Uterus (tissue), 3 donors: ENCODE measurements at regions not wholly inside any gene's neighbourhood (a gene's known extent, or its start where the extent isn't known, plus 50 kb on each side); places are given as distances from the start of the nearest gene placed in this dataset.

Experiments
- DNase-seq, 2 donors: peaks; one replicate each; pipeline ENCODE4 v3.0.0-alpha.2; 2019 to 2020
- H3K27ac ChIP-seq, 2 donors: fragments of 200-600 bp; sonication (generic); 1 replicate in 1 of 2; 2 replicates in 1 of 2; pipeline ENCODE4 v1.5.1; 2016 to 2018
- H3K27me3 ChIP-seq, 2 donors: fragments of 200-600 bp; sonication (generic); one replicate each; pipeline ENCODE4 v1.5.1; 2018 to 2019; ENCODE audit warnings: control low read depth in 1 of 2
- H3K36me3 ChIP-seq, 2 donors: fragments of 200-600 bp; sonication (generic); one replicate each; pipeline ENCODE4 v1.5.1; 2019; ENCODE audit warnings: control low read depth in 1 of 2
- H3K4me1 ChIP-seq, 2 donors: fragments of 200-600 bp; sonication (generic); one replicate each; pipeline ENCODE4 v1.5.1; 2018 to 2019; ENCODE audit warnings: control low read depth in 1 of 2
- H3K4me3 ChIP-seq, 2 donors: fragments of 200-600 bp; sonication (generic); 1 replicate in 1 of 2; 2 replicates in 1 of 2; pipeline ENCODE4 v1.5.1; 2018 to 2019; ENCODE audit warnings: mild to moderate bottlenecking in 1 of 2
- H3K9me3 ChIP-seq, 2 donors: fragments of 200-600 bp; sonication (generic); one replicate each; pipeline ENCODE4 v1.5.1; 2019; ENCODE audit warnings: control low read depth in 1 of 2
- CTCF ChIP-seq, 4 experiments: fragments of 200-600 bp in 2 of 4; fragments of 450-650 bp in 2 of 4; sonication (generic) in 2 of 4; IDR thresholded peaks; one replicate each; pipeline ENCODE4 v1.5.1; 2016 to 2019; ENCODE audit warnings: antibody characterized with exemption in 4 of 4, mild to moderate bottlenecking in 2 of 4, moderate library complexity in 1 of 4
- POLR2A ChIP-seq, 2 donors: fragments of 450-650 bp; IDR thresholded peaks; one replicate each; pipeline ENCODE4 v1.6.1; 2016; ENCODE audit warnings: antibody characterized with exemption in 2 of 2, mild to moderate bottlenecking in 1 of 2, moderate library complexity in 1 of 2
- intact Hi-C: fragments of 100-400 bp; cut with DNase I; formaldehyde crosslinking; loops from one replicate; pipeline ENCODE4 v1.15.1; 2023; ENCODE audit warnings: low total_unique reads
- donor health status: DM: yes; HTN: yes; CAD: no.

GRCh38 chr20:52595518-52595917 lies 376.6 kb upstream of the TSHZ2 start:
- Histone ChIP-seq H3K36me3 (no peaks in the 10 kb centered on the region), H3K4me1 (no peaks in the 10 kb centered on the region), H3K4me3 (no peak overlapping the region), H3K9me3 (no peaks in the 10 kb centered on the region), H3K27me3 (no peaks in the 10 kb centered on the region), H3K27ac (no peak overlapping the region)
- TF ChIP-seq CTCF (IDR thresholded peaks at IDR 0.05) = no peak
- no peak for TF ChIP-seq POLR2A (IDR thresholded peaks at IDR 0.05)
- DNase-seq = no peak
- intact Hi-C loops = no loop called here

- Histone ChIP-seq H3K27me3 (no peaks in the 10 kb centered on the region), H3K4me3 (no peak overlapping the region), H3K9me3 (no peaks in the 10 kb centered on the region), H3K36me3 (no peaks in the 10 kb centered on the region), H3K4me1 (no peaks in the 10 kb centered on the region), H3K27ac (no peak overlapping the region)
- intact Hi-C loops = no loop called here
- TF ChIP-seq POLR2A (IDR thresholded peaks at IDR 0.05) (no peak), CTCF (IDR thresholded peaks at IDR 0.05) (no peak)
- no peak for DNase-seq
Observed at GRCh38 chr20:52593654-52594053, 378.5 kb upstream of the TSHZ2 start.

- no peaks in the 10 kb centered on the region for H3K36me3 ChIP-seq
- H3K9me3 ChIP-seq = no peaks in the 10 kb centered on the region
- no peak for DNase-seq
- TF ChIP-seq POLR2A (IDR thresholded peaks at IDR 0.05) (no peak), CTCF (IDR thresholded peaks at IDR 0.05) (no peak)
- no peaks in the 10 kb centered on the region for H3K4me1 ChIP-seq
- H3K27me3 ChIP-seq = no peaks in the 10 kb centered on the region
- H3K27ac ChIP-seq = no peak overlapping the region
- intact Hi-C loops = no loop called here
- H3K4me3 ChIP-seq = no peak overlapping the region
Observed at GRCh38 chr20:52592567-52592966, 379.6 kb upstream of the TSHZ2 start.

GRCh38 chr20:52590100-52590499 lies 382.1 kb upstream of the TSHZ2 start:
- Histone ChIP-seq H3K4me3 (no peak overlapping the region), H3K27me3 (no peaks in the 10 kb centered on the region), H3K9me3 (no peaks in the 10 kb centered on the region), H3K4me1 (no peaks in the 10 kb centered on the region), H3K27ac (no peak overlapping the region), H3K36me3 (no peaks in the 10 kb centered on the region)
- no peak for DNase-seq
- no peak for TF ChIP-seq POLR2A (IDR thresholded peaks at IDR 0.05)
- no peak for TF ChIP-seq CTCF (IDR thresholded peaks at IDR 0.05)
- intact Hi-C loops = no loop called here

GRCh38 chr20:52589251-52589812 lies 382.8 kb upstream of the TSHZ2 start:
- Histone ChIP-seq H3K27ac (no peak overlapping the region), H3K36me3 (no peaks in the 10 kb centered on the region), H3K9me3 (no peaks in the 10 kb centered on the region), H3K4me3 (no peak overlapping the region), H3K27me3 (no peaks in the 10 kb centered on the region), H3K4me1 (no peaks in the 10 kb centered on the region)
- TF ChIP-seq POLR2A (IDR thresholded peaks at IDR 0.05) (no peak), CTCF (IDR thresholded peaks at IDR 0.05) (no peak)
- intact Hi-C loops = no loop called here
- no peak for DNase-seq
